NCI-H1417 treated with DMSO at 0.1 percent for 48 hours (cell line): ENCODE measurements at regions not wholly inside any gene's neighbourhood (a gene's known extent, or its start where the extent isn't known, plus 50 kb on each side); places are given as distances from the start of the nearest gene placed in this dataset.

Experiments used
- DNase-seq: peaks from one replicate; lab custom pipeline; 2025; lab: John Stamatoyannopoulos, UW

DNA sequence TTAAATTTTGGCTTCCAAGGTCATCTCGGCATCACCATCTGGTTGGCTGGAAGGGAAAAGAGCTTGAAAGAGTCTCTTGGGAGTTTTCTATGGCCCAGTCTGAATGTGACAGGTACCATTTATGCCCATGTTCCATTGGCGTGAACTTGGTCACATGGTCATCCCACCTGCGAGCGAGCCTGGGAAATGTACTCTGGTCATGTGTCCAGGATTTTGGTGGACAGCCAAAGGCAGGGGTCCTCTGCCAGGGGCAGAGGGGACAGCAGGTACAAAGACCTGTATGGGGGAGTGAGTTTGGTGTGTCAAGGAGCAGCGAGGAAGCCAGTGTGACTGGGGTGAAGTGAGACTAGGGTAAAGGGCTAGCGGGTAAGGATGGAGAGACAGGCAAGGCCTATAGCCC lies 112.6 kb downstream of the CDC5L start:
- no peak for DNase-seq

DNA sequence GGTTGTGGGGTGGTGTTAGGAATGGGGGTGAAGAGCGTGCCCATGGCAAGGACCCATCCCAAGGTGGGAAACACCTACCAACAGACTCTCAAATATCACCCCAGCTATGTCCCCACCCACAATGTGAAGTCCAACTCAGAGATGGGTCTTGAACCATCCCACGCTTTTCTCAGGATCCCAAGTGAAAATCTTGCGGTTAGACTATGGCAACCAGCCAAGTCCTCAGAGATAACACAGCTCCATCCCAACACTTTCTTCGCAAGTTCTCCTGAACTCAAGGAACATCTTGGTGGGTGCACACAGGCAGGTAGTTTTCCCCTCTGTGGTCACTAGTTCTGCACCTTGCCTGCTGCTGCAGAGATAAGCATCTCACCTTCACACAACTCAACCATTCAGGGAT lies 116.0 kb downstream of the CDC5L start:
- DNase-seq, result no peak

DNA sequence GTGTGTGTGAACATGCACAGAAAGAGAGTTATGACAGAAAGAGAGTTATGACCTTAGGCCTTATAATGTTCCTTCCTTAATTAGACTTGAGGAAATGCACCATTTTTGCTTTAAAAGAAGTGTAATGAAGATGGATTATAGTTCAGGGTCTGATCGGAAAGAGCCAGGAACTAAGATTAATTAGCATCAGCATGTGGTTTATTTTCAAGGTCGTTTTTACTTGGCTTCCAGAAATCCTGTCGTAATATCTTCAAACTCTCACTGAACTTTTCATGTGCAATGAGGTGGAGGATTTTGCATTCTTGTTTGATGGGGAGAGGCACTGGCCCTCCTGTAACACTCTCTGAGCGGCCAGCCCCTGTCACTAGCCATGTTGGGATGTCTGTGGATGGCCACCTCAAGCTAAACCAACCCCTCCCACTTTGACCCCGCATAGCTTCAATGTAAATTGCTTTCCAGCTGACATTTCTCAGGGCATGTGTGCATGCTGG lies 116.8 kb downstream of the CDC5L start:
- DNase-seq, result no peak

DNA sequence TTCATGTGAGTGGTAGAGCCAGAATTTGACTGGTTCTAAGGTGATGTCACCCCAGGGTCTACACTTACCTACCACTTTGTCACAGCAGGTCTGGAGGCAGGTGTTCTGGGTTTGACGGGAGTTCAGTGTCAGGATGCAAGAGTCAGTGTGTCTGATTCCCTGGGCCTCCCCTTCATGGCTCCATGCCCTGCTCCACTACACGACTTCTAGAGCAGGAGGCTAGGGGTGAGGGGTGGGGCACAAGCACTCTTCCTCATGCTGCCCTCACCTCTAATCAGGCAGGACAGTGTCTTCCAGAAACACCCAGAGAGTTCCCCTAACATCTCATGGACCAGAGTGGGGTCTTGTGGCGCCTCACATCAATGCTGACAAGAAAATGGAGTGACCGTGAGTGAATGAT lies 118.2 kb downstream of the CDC5L start:
- no peak for DNase-seq

DNA sequence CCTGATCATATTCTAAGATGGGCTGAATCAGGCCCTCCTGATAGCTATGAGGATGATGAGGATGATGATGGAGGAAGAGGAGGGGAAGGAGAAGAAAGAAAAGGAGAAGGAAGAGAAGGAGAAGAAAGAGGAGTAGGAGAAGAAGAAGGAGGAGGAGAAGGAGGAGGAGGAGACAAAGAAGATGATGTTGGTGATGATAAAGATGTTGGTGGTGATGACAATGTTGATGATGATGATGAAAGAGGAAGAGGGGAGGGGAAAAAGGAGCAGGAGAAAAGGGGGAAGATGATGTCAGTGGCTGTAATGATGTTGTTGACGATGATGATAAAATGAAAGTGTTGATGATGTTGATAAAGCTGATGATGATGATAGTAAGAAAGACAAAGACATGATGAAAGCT lies 119.5 kb downstream of the CDC5L start:
- no peak for DNase-seq

DNA sequence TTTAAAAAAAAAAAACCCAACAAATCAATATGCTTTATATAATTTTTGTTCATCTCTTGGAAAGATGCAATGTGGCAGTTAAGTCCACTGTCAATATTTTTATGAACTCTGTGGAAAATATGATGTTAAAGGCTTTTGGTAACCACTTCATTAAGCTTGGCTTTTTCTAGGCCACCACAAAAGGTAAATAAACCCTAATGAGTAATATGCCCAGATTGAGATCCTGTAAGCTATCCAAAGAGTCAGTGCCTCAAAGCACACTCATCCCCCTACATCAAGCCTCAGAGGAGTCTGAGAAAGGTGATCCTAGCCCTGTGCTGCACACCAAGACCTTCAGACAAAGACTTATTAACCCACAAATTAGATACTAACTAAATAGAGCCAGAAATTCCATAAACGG lies 121.1 kb downstream of the CDC5L start:
- DNase-seq, result no peak

DNA sequence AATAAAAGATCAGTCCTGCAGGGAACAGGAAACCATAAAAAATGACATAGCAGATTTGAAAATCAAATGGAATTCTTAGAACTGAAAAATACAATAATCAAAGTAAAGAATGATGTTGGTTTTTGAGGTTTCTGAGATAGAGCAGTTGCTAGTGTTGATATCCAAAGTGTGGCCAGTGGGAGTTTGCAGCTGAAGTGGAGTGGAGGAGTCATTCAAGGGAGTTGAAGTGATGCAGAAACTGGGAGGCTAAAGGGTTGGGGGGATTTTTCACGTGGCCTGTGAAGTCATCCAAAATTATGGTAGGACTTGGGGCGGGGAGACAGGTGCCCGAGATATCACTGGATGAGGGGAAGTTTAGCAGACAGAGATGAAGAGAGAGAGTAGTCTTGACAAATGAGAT lies 123.6 kb downstream of the CDC5L start:
- DNase-seq, result no peak

DNA sequence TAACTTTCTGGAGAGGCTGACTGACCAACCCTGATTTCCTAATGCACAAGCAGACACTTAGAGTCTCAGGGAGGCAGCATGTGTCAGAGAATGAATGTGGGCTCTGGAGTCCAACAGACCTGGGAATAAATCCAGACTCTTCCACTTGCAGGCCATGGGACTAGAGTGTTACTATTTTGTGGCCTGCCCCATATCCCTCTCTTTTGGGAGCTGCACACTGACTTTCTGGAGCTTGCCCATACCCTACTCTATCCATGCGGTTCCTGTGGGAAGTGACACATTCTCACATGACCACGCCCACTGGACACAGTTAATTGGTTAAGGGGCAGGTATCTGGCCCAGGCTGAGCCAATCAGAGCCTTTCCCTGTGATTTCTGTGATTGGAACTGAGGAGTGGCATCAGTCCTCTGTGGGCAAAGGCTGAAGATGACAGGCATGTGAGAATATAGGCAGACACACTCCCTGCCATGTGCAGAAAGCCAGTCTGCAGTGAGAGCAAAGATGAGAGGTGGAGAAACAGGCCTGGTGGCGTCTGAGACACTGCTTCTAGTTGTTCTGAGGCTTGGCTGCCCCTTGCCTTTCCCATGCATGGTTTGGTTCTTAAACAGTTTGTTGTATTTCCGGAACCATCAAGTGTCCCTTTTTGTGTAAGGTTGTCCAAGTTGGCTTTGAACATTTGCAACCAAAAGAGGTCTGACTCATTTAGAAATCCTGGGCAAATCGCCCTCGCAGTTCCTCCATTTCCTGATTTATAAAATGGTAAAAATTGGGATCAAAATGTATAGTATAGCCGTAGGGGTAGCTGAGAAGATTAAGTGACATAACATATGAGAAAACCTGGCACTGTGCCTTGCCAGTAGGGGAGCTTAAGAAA lies 125.6 kb downstream of the CDC5L start:
- DNase-seq, result no peak

DNA sequence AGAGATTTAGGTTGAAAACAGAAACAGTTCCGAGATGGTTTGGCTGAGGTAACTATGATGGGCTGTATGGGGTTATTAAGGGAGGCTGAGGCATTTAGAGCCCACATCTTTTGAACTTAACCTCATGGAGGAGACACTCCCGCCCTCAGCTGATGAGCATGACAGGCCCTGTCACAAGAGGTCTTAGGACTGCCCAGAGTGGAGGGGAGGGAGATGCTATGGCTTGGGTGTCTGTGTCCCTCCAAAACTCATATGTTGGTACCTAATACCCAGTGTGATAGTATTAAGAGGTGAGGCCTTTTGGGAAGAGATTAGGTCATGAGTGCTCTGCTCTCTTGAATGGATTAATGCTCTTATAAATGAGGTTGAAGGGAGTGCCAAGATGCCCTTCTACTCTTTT lies 126.6 kb downstream of the CDC5L start:
- DNase-seq, result no peak

DNA sequence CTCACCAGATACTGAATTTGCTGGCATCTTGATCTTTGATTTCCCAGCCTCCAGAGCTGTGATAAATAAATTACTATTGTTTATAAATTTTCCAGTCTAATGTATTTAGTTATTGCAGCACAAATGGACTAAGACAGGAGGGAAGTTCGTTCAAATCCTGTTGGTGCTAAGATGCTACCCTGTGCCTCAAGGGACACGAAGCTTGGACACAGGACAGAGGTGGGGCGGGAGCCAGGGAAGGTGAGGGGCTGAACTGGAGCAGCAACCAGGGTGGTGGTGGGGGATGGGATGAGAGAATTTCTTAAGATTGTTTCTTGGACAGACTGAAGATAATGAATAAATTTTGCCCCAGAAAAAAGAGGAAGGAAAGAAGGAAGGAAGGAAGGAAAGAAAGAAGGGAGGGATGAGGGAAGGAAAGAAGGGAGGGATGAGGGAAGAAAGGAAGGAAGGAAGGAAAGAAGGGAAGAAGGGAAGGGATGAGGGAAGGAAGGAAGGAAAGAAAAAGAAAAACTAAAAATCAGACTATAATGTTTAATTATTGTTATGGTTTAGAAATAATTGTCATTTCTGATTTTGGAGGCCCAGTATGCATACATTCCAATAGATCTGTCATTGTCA lies 127.2 kb downstream of the CDC5L start:
- no peak for DNase-seq

DNA sequence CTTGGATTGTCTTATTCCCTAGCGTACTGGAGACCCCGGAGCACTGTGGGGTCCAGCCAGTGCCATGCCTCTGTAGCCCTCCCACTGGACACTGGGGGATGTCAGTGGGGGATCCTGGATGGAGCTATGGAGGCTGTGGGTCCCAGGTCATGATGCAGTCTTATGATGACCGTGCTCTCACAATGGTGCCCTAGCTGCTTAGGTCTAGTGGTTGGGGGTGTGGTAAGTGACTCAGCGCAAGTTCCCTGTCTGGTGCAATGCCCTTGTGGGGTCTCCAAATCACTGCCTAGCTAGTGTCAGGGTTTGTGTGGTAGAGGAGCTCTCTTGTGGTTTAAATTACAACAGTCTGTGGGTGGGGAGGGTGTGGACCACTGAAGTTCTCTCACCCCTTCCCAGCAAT lies 135.4 kb downstream of the CDC5L start:
- no peak for DNase-seq

DNA sequence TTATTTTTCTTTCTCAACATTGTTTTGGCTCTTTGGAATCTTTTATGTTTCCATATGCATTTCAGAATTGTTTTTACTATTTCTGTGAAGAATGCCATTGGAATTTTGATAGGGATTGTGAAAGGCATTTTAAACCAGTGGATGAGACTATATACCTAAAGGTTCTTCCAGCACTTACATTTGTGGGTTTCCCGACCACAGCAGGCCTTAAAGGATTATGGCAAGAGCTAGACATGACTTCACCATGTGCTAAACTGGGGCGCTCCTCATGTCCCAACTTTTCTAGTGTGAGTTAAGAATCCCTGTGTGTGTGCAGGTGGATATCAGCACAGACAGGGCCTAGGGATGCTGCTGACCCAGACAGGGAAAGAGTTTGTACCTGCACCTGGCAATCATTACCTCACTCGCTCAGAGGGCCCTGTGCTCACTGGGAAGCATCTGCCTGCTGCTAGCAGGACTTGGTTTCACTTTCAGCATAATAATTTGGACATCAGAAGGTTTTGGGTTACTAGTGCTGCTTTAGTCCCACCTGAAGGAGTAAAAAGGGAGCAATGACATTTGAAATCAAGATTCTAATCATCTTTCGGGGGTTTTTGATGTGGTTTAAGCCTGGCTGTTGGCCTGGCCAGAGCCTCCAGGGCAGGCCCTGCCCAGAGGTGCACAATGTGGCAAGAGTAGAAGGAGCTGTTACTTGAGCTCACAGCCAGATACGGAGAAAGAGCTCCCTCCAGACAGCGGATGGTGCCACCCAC lies 137.1 kb downstream of the CDC5L start:
- no peak for DNase-seq

DNA sequence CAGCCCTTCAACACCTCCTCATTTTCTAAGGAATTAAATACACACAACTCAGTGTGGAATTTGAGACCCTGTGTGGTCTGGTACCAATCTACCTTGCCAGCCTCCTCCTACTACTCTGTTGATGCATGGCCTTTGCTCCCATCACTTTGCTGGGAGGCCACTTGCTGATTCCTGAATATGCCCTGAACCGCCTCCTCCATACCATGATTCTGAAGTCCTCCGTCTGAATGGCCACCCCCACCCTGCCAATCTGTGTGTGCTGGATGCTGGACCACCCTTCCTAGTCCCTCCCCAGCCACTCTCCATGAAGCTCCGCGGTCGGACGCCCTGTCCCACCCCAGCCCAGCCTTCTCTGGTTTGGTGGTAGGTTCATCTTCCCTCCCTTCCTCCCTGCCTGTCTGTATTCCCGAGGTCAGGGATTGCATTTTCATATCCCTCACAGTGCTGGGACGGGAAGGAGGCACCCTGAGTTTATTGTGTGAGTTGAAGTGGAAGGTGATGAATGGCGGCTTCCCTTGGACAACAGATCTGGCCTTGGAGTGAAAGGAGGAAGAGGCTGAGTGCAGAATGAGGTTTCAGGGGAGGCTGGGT lies 138.3 kb downstream of the CDC5L start:
- no peak for DNase-seq

DNA sequence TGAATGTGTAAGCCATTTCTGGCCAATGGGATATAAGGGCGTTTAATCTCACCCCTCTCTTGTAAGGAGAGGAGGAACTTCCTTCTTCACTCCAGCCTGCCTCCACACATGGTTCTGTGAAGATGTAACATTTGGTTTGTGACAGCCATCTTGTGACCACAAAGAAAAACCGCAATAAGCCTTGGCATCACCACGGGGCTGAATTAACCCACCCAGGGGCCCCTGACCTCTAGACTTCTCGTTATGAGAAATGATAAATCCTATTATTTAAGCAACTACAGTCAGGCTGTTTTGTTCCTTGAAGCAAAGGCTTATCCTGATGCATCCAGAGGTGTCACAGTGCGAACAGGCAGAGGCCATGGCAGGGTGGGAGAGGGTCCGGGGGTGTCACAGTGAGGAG lies 139.7 kb downstream of the CDC5L start:
- DNase-seq, result no peak

DNA sequence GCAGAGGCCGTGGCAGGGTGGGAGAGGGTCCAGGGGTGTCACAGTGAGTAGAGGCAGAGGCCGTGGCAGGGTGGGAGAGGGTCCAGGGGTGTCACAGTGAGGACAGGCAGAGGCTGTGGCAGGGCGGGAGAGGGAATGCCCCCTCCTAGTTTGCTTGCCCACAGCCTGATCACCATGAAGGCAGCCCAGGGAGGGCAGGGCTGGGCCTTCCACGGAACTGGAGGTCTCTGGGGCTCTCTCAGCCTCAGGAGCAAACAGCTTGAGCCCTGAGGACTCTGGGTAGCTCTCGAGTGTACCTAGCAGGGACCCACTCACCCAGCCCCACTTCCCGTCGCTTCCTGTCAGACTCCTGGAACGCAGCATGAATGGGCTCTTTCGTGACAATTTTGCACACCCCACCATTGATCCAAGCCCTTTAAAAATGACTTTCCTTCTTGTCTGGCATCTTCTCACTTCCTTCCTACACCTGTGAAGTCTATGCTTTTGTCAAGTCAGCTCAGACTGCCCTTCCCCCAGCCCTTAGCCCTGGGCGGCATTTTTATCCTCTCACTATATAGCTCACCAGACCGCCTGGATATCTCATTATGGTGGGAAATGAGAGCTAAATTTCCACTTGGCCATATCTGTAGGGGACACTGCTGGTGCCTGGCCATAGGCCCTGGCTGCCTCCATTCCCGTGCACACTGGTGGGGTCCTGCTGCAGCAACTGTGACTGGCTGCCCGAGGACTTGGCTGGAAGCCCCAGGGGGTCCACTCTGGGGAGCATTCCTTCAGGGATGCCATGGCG lies 140.3 kb downstream of the CDC5L start:
- DNase-seq, result no peak

DNA sequence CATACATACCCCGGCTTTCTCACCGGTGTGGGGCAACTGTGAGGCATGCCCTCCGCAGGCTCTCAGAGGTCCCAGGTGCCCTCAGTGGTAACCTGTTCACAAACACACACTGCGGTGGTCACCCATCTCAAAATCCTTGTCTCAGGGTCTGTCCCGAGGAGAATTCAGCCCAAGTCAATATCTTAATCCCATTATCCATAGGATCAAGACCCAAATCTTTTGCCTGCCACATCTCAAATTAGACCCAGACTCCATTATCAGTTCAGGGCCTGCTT lies 140.8 kb downstream of the CDC5L start:
- DNase-seq, result no peak

DNA sequence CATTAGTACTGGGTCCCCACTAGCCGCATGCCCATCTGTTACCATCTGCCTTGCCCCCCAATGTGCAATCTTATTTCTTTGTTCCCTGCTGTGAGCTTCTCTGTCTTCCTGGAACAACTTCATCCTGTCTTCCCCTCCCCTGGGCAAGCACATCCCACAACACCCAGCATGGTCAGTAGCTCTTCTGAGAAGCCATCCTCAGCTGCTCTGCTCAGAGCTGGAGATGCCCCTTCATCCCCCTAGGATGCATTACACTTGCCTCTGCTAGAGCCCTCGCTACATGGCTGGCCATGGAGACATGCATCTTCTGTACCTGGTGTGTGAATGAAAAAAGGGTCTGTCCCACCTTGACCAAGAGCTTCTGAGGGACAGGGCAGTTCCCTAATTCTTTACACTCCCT lies 141.2 kb downstream of the CDC5L start:
- no peak for DNase-seq

DNA sequence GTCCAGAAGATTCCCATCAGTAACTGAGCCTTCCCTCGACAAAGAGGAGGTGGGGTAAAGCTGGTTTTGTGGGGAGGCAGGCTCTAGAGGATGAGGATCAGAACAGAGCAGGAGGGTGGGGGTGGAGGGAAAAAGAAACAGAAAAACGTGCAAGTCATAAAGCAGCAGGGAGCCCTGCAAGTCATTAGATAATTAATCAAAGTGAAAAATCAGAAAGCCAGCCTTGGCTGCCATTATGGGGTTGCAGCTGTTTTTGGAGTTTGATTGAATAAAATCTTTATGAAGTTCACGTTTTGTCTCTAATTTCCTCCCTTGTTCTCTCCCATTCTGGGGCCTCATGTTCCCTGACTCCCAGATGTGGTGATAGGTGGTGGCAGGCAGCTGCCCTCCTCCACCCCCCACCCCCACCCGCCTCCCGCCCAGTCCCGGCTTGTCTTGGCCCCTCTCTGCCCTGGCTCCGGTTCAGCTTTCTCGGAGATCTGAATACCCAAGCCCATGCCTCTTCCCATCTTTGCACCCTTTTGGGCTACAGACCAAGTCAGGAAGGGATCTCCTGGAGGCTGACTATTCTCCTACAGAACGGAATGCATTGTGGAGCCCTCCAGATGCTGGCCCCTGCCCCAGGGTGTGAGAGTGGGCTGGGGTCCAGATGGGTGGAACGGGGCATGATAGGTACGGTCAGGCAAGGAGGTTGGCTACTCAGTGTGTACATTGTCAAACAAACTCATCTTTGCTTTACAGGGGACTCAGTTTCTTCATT lies 141.8 kb downstream of the CDC5L start:
- no peak for DNase-seq

DNA sequence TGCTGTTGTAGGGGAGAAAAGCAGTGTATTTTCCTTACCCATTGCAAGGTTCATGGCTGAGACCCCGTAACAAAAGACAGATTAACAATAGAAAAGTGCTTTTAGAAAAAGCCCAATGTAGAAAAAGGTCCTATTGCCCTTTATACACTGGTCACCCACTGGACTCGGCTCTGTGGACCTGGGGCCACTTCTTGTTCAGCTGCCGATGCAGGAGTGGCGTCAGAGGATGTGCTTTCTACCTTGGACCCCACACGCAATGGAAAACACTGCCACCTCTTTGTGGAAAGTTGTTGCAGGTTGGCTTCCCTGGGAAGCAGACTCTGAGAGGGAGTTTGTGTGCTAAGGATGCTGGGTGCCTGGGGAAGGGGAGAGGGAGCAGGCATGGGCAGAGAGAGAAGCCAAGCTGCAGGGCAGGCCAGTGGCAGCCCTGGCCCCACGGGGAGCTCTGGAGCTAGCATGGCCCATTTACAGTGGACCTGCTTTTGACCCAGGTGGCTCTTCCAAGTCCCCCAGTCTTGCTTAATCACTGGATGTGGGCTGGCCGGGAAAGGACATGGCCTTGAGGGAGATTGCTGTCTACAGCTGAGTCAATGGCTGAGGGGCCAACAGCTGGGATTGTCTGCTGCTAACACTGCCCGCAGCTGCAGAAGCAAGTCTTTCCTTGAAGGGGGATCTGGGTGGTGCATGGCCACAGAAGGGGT lies 142.9 kb downstream of the CDC5L start:
- DNase-seq, result no peak

DNA sequence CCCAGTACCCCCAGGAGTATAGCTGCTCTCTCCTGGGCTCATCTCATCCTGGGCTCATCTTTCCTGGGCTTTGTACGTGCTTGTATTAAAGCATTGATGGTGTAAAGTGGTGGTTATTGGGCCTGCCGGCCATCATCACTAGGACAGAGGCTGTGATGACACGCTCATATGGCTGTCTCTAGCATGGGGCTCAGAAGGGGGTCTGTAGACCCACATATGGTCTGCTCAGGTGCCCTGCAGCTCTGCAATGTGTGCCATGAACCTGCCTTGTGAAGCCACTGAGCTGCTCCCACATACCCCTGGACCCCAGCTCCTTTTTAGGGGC lies 143.4 kb downstream of the CDC5L start:
- DNase-seq, result no peak
